ENCODE measurements at regions not wholly inside any gene's neighbourhood (a gene's known extent, or its start where the extent isn't known, plus 50 kb on each side); places are given as distances from the start of the nearest gene placed in this dataset.
"Not testable (repeated sequence)": the region's sequence is repeated elsewhere in the genome, so short reads cannot be mapped to it uniquely, and the experiment has no call there.

DNA sequence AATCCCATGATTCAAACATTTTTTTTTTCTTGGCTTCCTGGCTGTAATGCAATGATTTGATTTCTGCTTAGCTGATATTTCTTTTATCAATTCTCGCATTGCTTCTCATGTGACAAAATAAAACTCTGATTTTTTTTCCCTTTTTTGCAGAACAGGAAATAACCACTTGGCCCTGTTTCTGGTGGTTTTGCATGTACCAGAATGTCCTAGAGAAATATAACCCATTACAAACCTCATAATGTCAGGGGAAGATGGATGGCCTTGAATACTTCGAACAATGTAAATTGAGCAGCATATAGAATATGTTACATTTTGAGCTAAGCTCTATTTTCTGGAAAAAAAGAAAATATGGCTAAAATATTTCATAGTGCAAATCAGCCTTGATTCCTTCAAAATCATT lies 275.6 kb downstream of the RAP2B start:
- DNase-seq (ENCODE audit: extremely low read depth in 1 of 2, low read depth in 1 of 2), result no peak

DNA sequence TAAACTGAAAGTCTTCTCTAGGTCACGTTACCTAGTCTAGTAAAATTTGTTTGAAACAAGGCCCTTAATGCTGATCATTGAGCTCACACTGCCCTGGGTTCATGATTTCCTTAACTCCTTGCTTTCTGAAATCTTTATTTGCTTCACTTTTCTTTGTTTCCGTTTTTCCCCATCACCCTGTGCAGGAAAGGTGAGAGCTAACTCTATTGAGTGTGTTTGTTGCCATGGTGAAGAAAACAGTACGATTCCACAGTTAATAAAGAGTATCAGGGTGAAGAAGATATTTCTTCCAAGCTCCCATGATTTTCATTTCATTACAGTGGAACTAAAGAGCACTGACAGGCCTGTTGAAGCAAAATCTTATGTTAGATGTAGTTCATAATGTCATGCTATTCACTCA lies 276.2 kb downstream of the RAP2B start:
- no peak for DNase-seq (ENCODE audit: extremely low read depth in 1 of 2, low read depth in 1 of 2)

DNA sequence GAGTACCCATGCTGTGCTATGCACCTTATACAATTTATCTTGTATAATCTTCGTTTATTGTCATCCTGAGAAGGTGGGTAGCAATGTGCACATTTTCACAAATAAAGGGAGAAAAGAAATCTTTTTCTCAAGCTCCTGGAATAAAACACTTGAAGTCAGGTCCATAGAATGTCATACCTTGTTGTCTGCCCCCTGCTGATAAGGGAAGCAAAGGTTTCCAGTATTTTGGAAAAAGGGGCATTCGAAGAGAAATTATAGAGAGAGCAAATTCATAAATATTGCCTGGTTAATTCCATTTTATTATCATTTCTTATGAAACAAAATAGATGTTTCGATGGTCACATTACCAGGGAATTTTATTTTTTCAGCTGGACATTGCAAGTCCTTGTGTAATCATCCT lies 277.8 kb downstream of the RAP2B start:
- DNase-seq (ENCODE audit: extremely low read depth in 1 of 2, low read depth in 1 of 2), result no peak

DNA sequence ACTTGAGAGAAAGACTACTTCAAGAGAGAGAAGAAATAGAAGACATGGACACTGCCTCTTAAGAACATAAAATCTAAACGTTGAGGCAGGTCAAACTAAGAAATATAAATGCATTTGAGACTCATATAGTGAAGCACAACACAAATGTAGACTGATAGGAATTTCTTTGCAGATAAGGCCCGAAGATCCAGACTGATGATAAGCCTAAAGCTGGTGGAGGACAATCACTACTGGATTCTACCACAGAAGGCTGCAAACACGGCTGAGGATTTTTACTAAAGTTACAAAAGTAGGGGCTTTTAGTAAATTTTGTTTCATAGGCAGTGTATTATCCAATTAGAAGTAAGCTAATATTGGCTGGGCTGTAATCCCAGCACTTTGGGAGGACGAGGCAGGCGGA lies 278.3 kb downstream of the RAP2B start:
- DNase-seq (ENCODE audit: extremely low read depth in 1 of 2, low read depth in 1 of 2), result no peak

DNA sequence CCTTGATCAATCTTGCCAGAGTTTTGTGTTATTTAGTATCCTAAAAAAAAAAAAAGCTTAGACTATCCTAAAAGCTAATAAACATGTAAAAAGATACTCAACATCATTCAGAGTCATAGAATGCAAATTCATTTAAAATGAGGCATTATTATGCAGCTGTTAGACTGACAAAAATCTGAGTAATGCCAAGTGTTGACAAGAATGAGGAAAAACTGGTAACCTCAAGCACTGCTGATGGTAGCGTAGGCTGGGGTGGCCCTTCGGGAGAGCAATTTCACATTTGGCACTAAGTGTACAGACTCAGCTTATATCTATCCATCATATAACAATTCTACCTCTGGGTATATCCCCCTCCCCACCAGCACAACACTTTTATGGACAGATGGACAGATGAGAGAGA lies 280.4 kb downstream of the RAP2B start:
- no peak for DNase-seq (ENCODE audit: extremely low read depth in 1 of 2, low read depth in 1 of 2)

DNA sequence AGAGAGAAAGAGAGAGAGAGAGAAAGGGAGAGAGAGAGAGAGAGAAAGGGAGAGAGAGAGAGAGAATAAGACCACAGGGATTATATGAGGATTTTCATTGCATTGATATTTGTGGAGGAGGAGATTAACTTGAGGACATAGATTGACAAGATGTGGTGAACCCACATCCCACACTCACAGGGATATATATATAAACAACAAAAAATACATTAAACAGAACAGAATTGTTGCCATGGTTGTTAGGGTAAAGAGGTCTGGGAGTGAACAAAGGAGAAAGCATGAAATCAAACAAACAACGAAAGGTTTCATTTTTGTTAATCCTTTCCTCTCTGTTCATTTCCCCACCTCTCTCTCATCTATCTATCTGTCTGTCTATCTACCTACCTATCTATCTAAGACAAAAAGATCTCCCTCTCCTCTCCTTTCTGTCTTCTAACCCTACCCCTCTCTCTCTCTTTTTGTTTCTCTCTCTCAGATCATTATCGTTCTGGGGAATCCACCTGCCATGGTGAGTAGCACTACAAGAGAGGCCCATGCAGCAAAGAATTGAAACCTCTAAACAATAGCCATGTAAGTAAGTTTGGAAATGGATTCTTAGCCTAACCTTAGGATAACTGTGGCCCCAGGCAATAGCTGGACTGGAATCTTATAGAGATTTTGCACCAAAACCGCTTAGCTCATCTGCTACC lies 280.9 kb downstream of the RAP2B start:
- no peak for DNase-seq (ENCODE audit: extremely low read depth in 1 of 2, low read depth in 1 of 2)

DNA sequence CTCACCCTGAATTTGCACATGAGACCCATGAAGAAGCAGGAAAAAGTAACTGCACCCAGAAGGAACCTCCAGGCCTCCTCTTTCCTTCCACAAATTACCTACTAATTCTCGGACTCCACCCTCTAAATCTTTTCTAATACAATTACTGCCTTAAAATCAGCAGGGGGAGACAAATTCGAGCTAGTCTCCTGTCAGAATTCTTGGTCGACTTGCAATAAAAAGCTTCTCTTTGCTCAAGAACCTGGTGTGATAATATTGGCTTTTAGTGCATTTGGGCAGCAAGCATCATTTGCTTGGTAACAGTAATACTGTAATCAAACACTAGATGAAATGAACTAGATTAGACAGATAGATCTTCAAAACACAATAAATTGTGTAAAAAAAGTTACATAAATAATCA lies 281.9 kb downstream of the RAP2B start:
- DNase-seq (ENCODE audit: extremely low read depth in 1 of 2, low read depth in 1 of 2), result no peak

DNA sequence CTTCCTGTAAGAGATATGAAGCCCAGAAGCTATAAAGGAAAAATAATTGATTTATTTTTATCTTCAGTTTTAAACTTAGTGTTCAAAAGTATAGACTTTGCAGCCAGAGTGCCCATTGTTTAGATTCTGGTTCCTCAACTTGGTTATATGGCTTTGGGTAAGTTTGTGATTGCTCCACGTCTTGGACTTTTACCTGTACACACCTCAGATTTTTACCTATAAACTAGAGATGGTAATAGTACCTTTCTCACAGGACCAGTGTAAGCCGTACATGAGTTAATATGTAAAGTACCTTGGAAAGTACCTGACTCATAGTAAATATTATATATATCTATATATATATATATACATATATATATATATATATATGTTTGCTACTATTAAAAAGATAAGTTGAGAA lies 283.8 kb downstream of the RAP2B start:
- DNase-seq (ENCODE audit: extremely low read depth in 1 of 2, low read depth in 1 of 2), result no peak

DNA sequence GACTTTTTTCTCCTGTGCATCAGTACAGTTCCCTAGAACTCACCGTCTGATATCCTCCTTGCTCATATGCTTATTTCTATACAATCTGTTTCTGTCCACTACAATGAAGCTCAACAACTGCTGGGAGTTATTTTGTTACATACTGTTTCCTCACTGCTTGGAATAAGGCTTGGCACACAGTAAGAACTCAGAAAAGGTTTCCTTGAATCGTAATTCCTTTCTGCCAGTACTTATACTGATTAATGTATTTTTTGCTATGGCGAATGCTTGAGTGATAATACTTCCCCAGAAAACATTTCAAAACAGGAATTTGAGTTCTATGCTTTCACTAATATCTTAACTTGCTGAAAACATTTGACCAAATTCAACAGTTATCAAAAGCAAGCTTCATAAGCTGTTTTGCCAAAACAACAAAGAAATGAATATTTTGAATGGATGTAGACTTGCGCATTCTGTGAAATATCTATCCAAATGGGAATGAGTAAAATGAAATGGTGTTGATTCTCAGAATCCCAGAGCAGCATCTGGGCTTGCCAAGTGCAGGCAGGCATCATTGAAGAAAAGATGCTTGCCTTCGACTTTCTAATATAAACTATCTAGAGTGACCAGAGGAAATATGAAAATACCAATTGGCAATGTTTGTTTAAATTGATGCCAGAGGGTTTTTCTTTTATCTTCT lies 286.3 kb downstream of the RAP2B start:
- DNase-seq (ENCODE audit: extremely low read depth in 1 of 2, low read depth in 1 of 2), result no peak

DNA sequence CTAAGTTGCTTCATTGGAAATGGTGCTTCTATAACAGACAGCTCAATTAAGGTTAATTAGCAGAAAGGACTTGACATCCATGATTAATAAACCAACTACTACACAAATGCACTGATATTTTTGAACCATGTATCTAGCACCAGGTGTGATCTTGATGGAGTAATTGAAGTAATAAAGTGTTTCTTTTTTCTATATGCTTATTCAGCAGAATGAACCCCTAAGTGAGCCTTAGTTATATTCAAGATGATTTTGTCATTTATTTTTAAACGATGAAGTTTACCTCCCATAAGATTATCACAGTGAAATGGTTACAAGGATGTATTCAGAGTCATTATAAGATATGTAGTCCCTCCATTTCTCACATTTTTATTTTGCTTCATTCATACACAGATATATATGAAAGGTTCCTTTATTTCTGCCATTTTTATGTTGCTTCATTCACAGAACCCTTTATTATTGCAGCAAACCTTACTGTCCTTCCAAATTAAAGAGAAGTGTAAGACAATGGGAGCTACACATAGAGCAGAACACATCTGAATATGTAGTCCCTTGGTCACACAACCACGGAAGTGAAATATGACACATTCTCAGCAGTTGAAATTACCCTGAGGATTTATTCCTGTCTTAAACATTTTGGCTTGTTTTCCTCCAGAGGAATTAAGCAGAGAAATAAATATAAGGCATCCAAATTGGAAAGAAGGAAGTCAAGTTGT lies 295.0 kb downstream of the RAP2B start:
- no peak for DNase-seq (ENCODE audit: extremely low read depth in 1 of 2, low read depth in 1 of 2)

DNA sequence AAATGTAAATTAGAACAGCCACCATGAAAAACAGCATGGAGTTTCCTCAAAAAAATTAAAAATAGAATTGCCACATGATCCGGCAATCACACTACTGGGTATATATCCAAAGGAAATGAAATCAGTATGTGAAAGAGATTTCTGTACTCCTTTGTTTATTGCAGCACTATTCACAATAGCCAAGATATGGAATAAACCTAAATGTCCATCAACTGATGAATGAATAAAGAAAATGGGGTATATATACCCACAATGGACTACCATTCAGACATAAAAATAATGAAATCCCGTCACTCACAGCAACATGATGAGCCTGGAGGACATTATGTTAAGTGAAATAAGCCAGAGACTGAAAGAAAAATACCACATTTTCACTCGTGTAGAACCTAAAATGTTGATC lies 296.9 kb downstream of the RAP2B start:
- DNase-seq (ENCODE audit: extremely low read depth in 1 of 2, low read depth in 1 of 2), result no peak

DNA sequence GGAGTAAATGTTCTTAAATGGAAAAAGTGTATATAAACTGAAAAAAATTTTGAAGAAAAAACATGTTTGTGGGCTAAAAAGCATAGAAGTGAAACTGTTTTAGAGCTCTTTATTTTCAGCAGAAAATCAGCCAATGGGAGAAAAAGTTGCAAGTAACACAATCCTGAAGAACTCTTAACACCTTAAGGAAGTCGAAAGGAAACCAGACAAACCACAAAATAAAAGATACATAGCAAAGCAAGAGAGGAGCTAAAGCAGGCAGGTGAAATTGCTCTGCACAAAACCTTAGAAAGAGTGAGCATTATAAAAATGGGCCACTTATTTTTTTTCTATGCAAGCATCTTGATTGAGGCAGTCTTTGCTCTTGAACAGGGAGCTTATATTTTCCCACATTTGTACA lies 300.5 kb downstream of the RAP2B start:
- DNase-seq (ENCODE audit: extremely low read depth in 1 of 2, low read depth in 1 of 2), result no peak

DNA sequence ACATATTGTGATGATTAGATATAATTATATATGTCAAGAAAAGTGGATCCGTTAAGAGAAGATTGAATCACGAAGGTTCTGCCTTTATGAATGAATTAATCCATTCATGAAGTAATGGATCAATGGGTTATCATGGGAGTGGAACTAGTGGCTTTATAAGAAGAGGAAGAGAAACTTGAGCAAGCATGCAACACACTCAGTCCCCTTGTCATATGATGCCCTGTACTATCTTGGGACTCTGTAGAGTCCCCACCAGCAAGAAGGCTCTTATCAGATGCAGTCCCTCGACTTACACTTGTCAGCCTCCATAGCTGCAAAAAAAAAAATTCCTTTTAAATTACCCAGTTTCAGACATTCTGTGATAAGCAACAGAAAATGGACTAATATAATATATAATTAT lies 301.9 kb downstream of the RAP2B start:
- no peak for DNase-seq (ENCODE audit: extremely low read depth in 1 of 2, low read depth in 1 of 2)

DNA sequence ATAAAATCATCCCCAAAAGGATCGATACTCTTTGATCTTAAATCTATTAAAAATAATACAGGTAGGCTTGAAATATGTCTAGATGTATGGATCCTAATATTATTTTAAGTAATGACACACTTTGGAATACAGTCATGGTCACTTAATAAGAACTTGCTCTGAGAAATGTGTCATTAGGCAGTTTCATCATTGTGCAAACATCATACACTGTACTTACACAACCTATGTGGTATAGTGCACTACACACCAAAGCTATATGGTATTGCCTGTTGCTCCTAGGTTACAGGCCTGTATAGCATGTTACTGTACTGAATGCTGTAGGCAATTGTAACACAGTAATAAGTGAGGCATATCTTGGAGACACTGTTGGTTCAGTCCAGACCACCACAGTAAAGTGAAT lies 307.1 kb downstream of the RAP2B start:
- DNase-seq (ENCODE audit: extremely low read depth in 1 of 2, low read depth in 1 of 2), result no peak

DNA sequence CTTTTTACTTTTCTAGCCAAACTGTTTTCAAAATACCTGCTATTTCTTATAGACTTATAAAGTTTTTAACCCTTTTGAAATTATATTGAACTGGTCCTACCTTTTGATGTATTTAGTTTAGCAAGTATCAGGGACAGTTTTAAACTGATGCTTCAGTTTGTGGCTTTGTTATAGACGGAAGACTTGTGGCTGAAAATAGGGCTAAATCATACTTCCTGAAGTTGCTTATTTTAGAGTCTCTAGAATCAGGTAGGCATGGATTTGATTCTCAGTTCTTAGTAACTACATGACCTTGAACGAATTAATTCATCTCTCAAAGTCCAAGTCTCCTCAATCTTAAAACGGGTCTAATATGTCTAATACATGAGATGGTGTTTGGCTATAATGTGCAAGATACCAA lies 322.8 kb downstream of the RAP2B start:
- no peak for DNase-seq (ENCODE audit: extremely low read depth in 1 of 2, low read depth in 1 of 2)

DNA sequence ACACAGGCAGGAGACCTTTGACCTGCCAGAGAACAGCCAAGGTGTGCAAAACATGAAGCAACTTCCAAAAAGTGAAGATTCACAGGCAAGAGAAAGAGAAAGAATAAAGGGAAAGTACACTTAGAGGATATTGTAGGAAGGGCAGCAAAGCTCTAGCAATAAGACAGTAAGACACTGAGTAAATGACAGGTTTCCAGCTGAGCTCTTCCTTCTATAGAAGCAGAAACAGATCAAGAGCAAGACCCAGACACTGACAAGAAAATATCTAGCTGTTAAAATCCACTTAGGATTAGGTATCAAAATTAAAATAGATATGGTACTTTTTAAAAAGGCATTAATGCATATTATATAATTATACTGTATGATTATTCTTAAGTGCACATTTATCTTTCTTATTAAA lies 333.4 kb downstream of the RAP2B start:
- no peak for DNase-seq (ENCODE audit: extremely low read depth in 1 of 2, low read depth in 1 of 2)

DNA sequence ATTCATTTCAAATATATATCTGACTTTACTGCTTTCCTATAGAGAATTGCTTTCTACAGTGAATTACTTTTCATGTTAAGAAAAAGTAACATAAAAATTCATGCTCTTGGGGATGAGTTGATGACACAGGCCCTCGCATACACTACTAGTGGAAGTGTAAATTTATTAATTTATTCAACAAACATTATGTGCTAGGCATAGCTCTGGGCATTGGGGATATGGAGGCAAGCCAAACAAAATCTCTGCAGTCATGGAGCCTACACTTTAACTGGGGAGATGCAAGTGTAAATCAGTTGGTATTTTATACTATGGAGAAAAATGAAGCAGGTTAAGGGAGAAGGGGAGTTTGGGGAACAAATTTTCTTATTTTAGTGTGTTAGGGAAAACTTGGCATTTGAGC lies 340.7 kb downstream of the RAP2B start:
- no peak for DNase-seq (ENCODE audit: extremely low read depth in 1 of 2, low read depth in 1 of 2)

DNA sequence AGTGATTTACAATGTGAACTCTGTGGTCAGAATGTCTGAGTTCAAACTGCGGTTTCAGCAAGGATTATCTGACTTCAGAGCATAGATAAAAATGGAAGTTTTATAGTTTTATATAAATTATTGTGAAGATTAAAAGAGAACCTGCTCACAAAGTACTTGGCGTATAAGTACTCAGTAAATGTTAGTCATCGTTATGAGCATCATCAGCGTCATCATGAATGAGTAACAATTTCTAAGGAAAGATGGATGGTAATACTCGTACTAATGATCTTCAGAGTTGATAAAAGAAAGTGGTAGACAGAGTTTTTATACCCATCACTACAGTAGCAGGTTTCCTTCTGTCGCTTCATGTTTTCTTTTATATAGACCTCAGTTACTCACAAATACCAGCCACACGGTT lies 341.8 kb downstream of the RAP2B start:
- no peak for DNase-seq (ENCODE audit: extremely low read depth in 1 of 2, low read depth in 1 of 2)

DNA sequence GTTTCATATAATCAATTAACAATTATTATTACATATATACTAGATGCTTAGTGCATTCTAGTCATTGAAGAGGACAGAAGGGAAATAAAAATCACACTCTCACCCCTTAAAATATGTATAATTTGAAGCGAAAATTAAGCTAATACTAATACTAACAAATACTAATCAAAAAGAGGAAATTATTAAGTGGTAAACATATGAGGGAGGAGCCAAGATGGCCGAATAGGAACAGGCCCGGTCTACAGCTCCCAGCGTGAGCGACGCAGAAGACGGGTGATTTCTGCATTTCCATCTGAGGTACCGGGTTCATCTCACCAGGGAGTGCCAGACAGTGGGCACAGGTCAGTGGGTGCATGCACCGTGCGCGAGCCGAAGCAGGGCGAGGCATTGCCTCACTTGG lies 344.2 kb downstream of the RAP2B start:
- DNase-seq (ENCODE audit: extremely low read depth in 1 of 2, low read depth in 1 of 2), result not testable (repeated sequence)

DNA sequence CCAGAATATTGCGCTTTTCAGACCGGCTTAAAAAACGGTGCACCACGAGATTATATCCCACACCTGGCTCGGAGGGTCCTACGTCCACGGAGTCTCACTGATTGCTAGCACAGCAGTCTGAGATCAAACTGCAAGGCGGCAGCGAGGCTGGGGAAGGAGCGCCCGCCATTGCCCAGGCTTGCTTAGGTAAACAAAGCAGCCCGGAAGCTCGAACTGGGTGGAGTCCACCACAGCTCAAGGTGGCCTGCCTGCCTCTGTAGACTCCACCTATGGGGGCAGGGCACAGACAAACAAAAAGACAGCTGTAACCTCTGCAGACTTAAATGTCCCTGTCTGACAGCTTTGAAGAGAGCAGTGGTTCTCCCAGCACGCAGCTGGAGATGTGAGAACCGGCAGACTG lies 344.7 kb downstream of the RAP2B start:
- DNase-seq (ENCODE audit: extremely low read depth in 1 of 2, low read depth in 1 of 2), result not testable (repeated sequence)

DNA sequence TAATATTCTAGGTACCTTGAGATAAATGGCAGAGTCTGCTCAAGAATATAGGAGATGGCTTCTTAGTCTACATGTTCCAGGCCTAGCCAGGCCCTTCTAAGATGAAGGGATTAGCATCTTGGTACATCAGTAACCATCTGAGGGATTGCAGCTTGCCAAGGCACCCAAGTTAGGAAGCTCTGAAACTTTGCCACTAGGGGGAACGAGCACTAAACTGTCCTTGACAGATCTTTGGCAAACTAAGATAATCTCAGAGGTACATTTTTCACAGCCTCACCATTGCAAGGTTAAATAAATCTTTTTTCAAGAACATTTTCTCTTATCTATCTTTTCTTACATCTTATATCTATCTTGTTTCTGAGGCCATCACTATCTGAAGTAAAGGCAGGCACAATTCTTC lies 351.2 kb downstream of the RAP2B start:
- DNase-seq (ENCODE audit: extremely low read depth in 1 of 2, low read depth in 1 of 2), result no peak

DNA sequence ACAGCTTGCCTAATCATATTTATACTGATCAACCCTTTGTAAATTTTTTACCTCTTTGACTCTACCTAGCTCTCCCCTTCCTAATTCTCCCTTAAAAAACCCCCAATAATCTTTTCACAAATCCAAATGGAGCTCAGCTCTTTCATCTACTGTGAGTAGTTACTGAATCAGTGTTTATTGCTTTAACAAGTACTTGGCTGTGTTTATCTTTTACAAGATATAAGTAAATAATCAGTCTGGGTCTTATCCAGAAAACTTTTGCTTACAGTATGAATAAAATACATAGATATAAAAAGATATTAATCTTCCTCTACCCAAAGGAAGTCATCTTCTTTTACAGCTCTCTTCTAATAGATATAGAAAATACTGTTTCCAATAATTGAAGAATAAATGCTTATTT lies 366.4 kb downstream of the RAP2B start:
- no peak for DNase-seq (ENCODE audit: extremely low read depth in 1 of 2, low read depth in 1 of 2)
